ENCODE measurements at regions not wholly inside any gene's neighbourhood (a gene's known extent, or its start where the extent isn't known, plus 50 kb on each side); places are given as distances from the start of the nearest gene placed in this dataset.

- H3K36me3 ChIP-seq, result no peaks in the 10 kb centered on the region
- H3K27me3 ChIP-seq (ENCODE audit: insufficient read depth, low read depth, severe bottlenecking), result no peaks in the 10 kb centered on the region
- no peak overlapping the region for H3K4me3 ChIP-seq (ENCODE audit: low read depth, low read length)
- no peak for DNase-seq
- H3K9me3 ChIP-seq (ENCODE audit: severe bottlenecking), result no peaks in the 10 kb centered on the region
- TF ChIP-seq, protein P1, sequence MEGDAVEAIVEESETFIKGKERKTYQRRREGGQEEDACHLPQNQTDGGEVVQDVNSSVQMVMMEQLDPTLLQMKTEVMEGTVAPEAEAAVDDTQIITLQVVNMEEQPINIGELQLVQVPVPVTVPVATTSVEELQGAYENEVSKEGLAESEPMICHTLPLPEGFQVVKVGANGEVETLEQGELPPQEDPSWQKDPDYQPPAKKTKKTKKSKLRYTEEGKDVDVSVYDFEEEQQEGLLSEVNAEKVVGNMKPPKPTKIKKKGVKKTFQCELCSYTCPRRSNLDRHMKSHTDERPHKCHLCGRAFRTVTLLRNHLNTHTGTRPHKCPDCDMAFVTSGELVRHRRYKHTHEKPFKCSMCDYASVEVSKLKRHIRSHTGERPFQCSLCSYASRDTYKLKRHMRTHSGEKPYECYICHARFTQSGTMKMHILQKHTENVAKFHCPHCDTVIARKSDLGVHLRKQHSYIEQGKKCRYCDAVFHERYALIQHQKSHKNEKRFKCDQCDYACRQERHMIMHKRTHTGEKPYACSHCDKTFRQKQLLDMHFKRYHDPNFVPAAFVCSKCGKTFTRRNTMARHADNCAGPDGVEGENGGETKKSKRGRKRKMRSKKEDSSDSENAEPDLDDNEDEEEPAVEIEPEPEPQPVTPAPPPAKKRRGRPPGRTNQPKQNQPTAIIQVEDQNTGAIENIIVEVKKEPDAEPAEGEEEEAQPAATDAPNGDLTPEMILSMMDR (IDR thresholded peaks at IDR 0.05; ENCODE audit: low read depth, low read length), result no peak
- no peak overlapping the region for H3K27ac ChIP-seq
Measured at GRCh38 chr4:137668885-137669545, 136.7 kb upstream of the PCDH18 start.

DNA sequence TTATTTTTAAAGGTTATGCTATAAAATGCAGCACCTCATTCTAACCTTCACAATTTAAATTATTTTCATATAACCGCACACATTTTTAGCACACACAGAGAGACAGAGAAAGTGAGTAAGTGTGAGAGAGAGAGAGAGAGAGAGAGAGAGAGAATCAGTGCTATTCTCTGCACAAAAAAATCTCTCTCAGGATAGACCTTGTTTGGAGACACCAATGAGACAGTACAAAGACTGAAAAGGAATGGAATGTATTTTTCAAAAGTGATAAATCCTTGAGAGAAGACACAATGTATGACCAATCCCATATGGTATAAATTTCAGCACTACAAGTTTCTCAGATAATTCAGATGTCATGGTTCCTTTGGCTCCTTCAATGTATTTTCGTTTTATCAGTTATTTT is 132.1 kb upstream of the PCDH18 start:
- TF ChIP-seq, protein P1 (IDR thresholded peaks at IDR 0.05; ENCODE audit: low read depth, low read length), result no peak
- no peaks in the 10 kb centered on the region for H3K27me3 ChIP-seq (ENCODE audit: insufficient read depth, low read depth, severe bottlenecking)
- H3K36me3 ChIP-seq, result no peaks in the 10 kb centered on the region
- H3K4me3 ChIP-seq (ENCODE audit: low read depth, low read length), result no peak overlapping the region
- no peaks in the 10 kb centered on the region for H3K9me3 ChIP-seq (ENCODE audit: severe bottlenecking)
- H3K27ac ChIP-seq, result no peak overlapping the region
- no peak for DNase-seq

GRCh38 chr4:137664046-137664387 is 131.7 kb upstream of the PCDH18 start:
- Histone ChIP-seq H3K9me3 (ENCODE audit: severe bottlenecking) (no peaks in the 10 kb centered on the region), H3K27me3 (ENCODE audit: insufficient read depth, low read depth, severe bottlenecking) (no peaks in the 10 kb centered on the region), H3K27ac (no peak overlapping the region), H3K4me3 (ENCODE audit: low read depth, low read length) (no peak overlapping the region), H3K36me3 (no peaks in the 10 kb centered on the region)
- TF ChIP-seq, protein P1 (IDR thresholded peaks at IDR 0.05; ENCODE audit: low read depth, low read length), result no peak
- no peak for DNase-seq

- DNase-seq, result no peak
- Histone ChIP-seq H3K4me3 (ENCODE audit: low read depth, low read length) (no peak overlapping the region), H3K27ac (no peak overlapping the region), H3K36me3 (no peaks in the 10 kb centered on the region), H3K27me3 (ENCODE audit: insufficient read depth, low read depth, severe bottlenecking) (no peaks in the 10 kb centered on the region), H3K9me3 (ENCODE audit: severe bottlenecking) (no peaks in the 10 kb centered on the region)
- TF ChIP-seq, protein P1 (IDR thresholded peaks at IDR 0.05; ENCODE audit: low read depth, low read length), result no peak
Measured at GRCh38 chr4:137663251-137664045, 131.2 kb upstream of the PCDH18 start.

GRCh38 chr4:137661693-137662092 is 129.4 kb upstream of the PCDH18 start:
- H3K36me3 ChIP-seq, result no peaks in the 10 kb centered on the region
- H3K27me3 ChIP-seq (ENCODE audit: insufficient read depth, low read depth, severe bottlenecking), result no peaks in the 10 kb centered on the region
- TF ChIP-seq, protein P1 (IDR thresholded peaks at IDR 0.05; ENCODE audit: low read depth, low read length), result no peak
- H3K4me3 ChIP-seq (ENCODE audit: low read depth, low read length), result no peak overlapping the region
- no peak for DNase-seq
- H3K27ac ChIP-seq, result no peak overlapping the region
- H3K9me3 ChIP-seq (ENCODE audit: severe bottlenecking), result no peaks in the 10 kb centered on the region

Measured in WERI-Rb-1 (cell line).